ENCODE measurements at regions not wholly inside any gene's neighbourhood (a gene's known extent, or its start where the extent isn't known, plus 50 kb on each side); places are given as distances from the start of the nearest gene placed in this dataset.

GRCh38 chr18:26700201-26700600 lies 151.8 kb upstream of the KCTD1 start:
- TF ChIP-seq CTCF (IDR thresholded peaks at IDR 0.05): no peak
- no peak for TF ChIP-seq POLR2A (IDR thresholded peaks at IDR 0.05)
- no peak for TF ChIP-seq POLR2AphosphoS5 (IDR thresholded peaks at IDR 0.05)
- TF ChIP-seq EP300 (IDR thresholded peaks at IDR 0.05): no peak
